GM12878 (cell line): ENCODE measurements at regions not wholly inside any gene's neighbourhood (a gene's known extent, or its start where the extent isn't known, plus 50 kb on each side); places are given as distances from the start of the nearest gene placed in this dataset.

Source experiments
- ATAC-seq: fragments of 200-7000 bp; cut with Tn5 transposase; 3 replicates; pipeline ENCODE4 v1.9.1; 2020; ENCODE audit warnings: mild to moderate bottlenecking, moderate library complexity
- BruUV-seq: library from RNA; stranded (reverse); fragments of 400-500 nt; replicated peaks from 2 replicates; lab custom pipeline; 2021; lab: Mats Ljungman, UMichigan
- CTCF ChIA-PET: fragments of 300-600 bp; sonication (Branson Sonifier 250); formaldehyde crosslinking; extraction: SDS; loops from one replicate; lab custom pipeline; 2021; ENCODE audit warnings: inconsistent platforms; lab: Yijun Ruan, JAX
- POLR2A ChIA-PET: fragments of 350-600 bp; formaldehyde crosslinking; extraction: SDS; loops from one replicate; lab custom pipeline; 2021; ENCODE audit warnings: inconsistent platforms; lab: Charles Lee
- RAD21 ChIA-PET: fragments of 300-600 bp; sonication (Branson Sonifier 250); formaldehyde crosslinking; loops from one replicate; lab custom pipeline; 2023; ENCODE audit warnings: antibody characterized with exemption; ENCODE audit not compliant: unreplicated experiment; lab: Charles Lee
- SMC1A ChIA-PET: fragments of 300-600 bp; sonication (Branson Sonifier 250); formaldehyde crosslinking; loops from one replicate; lab custom pipeline; 2023; ENCODE audit not compliant: unreplicated experiment, uncharacterized antibody; lab: Charles Lee
- DNase-seq: peaks from one replicate; pipeline ENCODE4 v3.0.0-alpha.2; 2011; ENCODE audit warnings: low read depth, low spot score
- FAIRE-seq: peaks from 3 replicates; lab custom pipeline; 2011; peaks lifted over from hg19 to GRCh38; lab: Jason Lieb, UNC
- H2AFZ ChIP-seq: 2 replicates; pipeline ENCODE4 v1.6.0; 2011; ENCODE audit warnings: low read depth, low read length, control low read depth; ENCODE audit not compliant: control insufficient read depth
- H3K27ac ChIP-seq: 2 replicates; pipeline ENCODE4 v1.5.1; 2011; ENCODE audit warnings: control low read depth; ENCODE audit not compliant: control insufficient read depth, insufficient read depth
- H3K27me3 ChIP-seq, 2 experiments: replicated peaks in 1 of 2; 2 replicates each; pipeline versions ENCODE4 v1.6.0 to v1.6.1; 2011; ENCODE audit warnings: low read length in 1 of 2; ENCODE audit not compliant: control insufficient read depth in 2 of 2, insufficient read depth in 2 of 2
- H3K36me3 ChIP-seq, 2 experiments: 2 replicates each; pipeline ENCODE4 v1.5.1; 2011; ENCODE audit warnings: low read length in 1 of 2; ENCODE audit not compliant: control insufficient read depth in 2 of 2, insufficient read depth in 2 of 2
- H3K4me1 ChIP-seq: 2 replicates; pipeline ENCODE4 v1.6.1; 2011; ENCODE audit warnings: mild to moderate bottlenecking, low read length, moderate library complexity, mixed read lengths; ENCODE audit not compliant: control insufficient read depth, insufficient read depth
- H3K4me2 ChIP-seq: 2 replicates; pipeline ENCODE4 v1.6.0; 2011; ENCODE audit warnings: control low read depth; ENCODE audit not compliant: control insufficient read depth, insufficient read depth
- H3K4me3 ChIP-seq: fragments of 200-600 bp; sonication (generic); 2 replicates; pipeline ENCODE4 v1.5.1; 2016
- H3K79me2 ChIP-seq: 2 replicates; pipeline ENCODE4 v1.6.0; 2011; ENCODE audit warnings: low read length; ENCODE audit not compliant: control insufficient read depth, insufficient read depth
- H3K9ac ChIP-seq: 2 replicates; pipeline ENCODE4 v1.8.0; 2011; ENCODE audit warnings: low read length, control low read depth, mixed read lengths; ENCODE audit not compliant: control insufficient read depth, insufficient read depth
- H3K9me3 ChIP-seq: replicated peaks from 3 replicates; pipeline ENCODE4 v1.5.1; 2011; ENCODE audit warnings: mild to moderate bottlenecking, low read length; ENCODE audit not compliant: control insufficient read depth, insufficient read depth
- H4K20me1 ChIP-seq: 2 replicates; pipeline ENCODE4 v1.6.0; 2011; ENCODE audit not compliant: control insufficient read depth, insufficient read depth
- BRCA1 ChIP-seq: IDR thresholded peaks from 2 replicates; pipeline ENCODE4 v1.6.1; 2011; ENCODE audit warnings: low read depth, low read length, improper control_type of control experiment
- CEBPB ChIP-seq, 2 experiments: fragments of 150-350 bp in 1 of 2; IDR thresholded peaks; 2 replicates each; pipeline ENCODE4 v1.6.1; 2012 to 2014; ENCODE audit warnings: low read depth in 2 of 2, low read length in 2 of 2, borderline replicate concordance in 1 of 2, inconsistent platforms in 1 of 2
- CHD1 ChIP-seq: IDR thresholded peaks from 2 replicates; pipeline ENCODE4 v1.6.1; 2012; ENCODE audit warnings: low read depth, low read length, improper control_type of control experiment
- CHD4 ChIP-seq: fragments of 200-600 bp; sonication (generic); IDR thresholded peaks from 2 replicates; pipeline ENCODE4 v1.6.1; 2016; ENCODE audit warnings: mild to moderate bottlenecking
- E2F4 ChIP-seq: IDR thresholded peaks from 2 replicates; pipeline ENCODE4 v1.6.1; 2012; ENCODE audit warnings: low read depth, low read length, improper control_type of control experiment
- LARP7 ChIP-seq: fragments of 450-650 bp; IDR thresholded peaks from 2 replicates; pipeline ENCODE4 v1.6.1; 2017; ENCODE audit warnings: mild to moderate bottlenecking
- NRF1 ChIP-seq: conservative IDR thresholded peaks from 2 replicates; pipeline ENCODE4 v1.6.1; 2011; ENCODE audit warnings: mild to moderate bottlenecking, low read depth, low read length, improper control_type of control experiment
- RELA ChIP-seq: fragments of 450-650 bp; IDR thresholded peaks from 2 replicates; pipeline ENCODE4 v1.8.0; 2014; ENCODE audit warnings: borderline replicate concordance; ENCODE audit not compliant: partially characterized antibody
- SKIL ChIP-seq: fragments of 450-650 bp; IDR thresholded peaks from 2 replicates; pipeline ENCODE4 v1.6.1; 2017; ENCODE audit warnings: mild to moderate bottlenecking, low read depth, inconsistent platforms; ENCODE audit not compliant: poor library complexity, severe bottlenecking
- SMARCA5 ChIP-seq: fragments of 450-650 bp; IDR thresholded peaks from 2 replicates; pipeline ENCODE4 v1.6.1; 2017; ENCODE audit warnings: mild to moderate bottlenecking
- TAF1 ChIP-seq: IDR thresholded peaks from 2 replicates; pipeline ENCODE4 v1.6.1; 2011; ENCODE audit warnings: mild to moderate bottlenecking, low read depth, low read length, borderline replicate concordance
- TCF7 ChIP-seq: IDR thresholded peaks from 2 replicates; pipeline ENCODE4 v1.6.1; 2014; ENCODE audit warnings: antibody characterized with exemption, borderline replicate concordance
- ZBTB11 ChIP-seq: fragments of 450-650 bp; formaldehyde crosslinking; IDR thresholded peaks from 2 replicates; pipeline ENCODE4 v1.5.0; 2022; ENCODE audit warnings: mild to moderate bottlenecking, missing genetic modification characterization
- ZNF207 ChIP-seq: fragments of 450-650 bp; IDR thresholded peaks from 2 replicates; pipeline ENCODE4 v1.6.1; 2014; ENCODE audit warnings: antibody characterized with exemption, mild to moderate bottlenecking, borderline replicate concordance
- ZNF217 ChIP-seq: fragments of 450-650 bp; IDR thresholded peaks from 2 replicates; pipeline ENCODE4 v1.6.1; 2017; ENCODE audit warnings: antibody characterized with exemption, mild to moderate bottlenecking
- ZZZ3 ChIP-seq: IDR thresholded peaks from 2 replicates; pipeline ENCODE4 v1.6.1; 2011; ENCODE audit warnings: low read depth; ENCODE audit not compliant: control insufficient read depth, insufficient read length
- whole genome bisulfite sequencing: methylation state at CpG from one replicate; pipeline ENCODE4 v1.1.6; 2016; ENCODE audit warnings: low lambda C conversion rate; ENCODE audit not compliant: insufficient replicate concordance, insufficient coverage; ENCODE audit errors: missing lambda C conversion rate; 5-methylcytosine and 5-hydroxymethylcytosine counted together
- in situ Hi-C: fragments of 300-500 bp; cut with MboI; formaldehyde crosslinking; loops from 9 replicates; pipeline ENCODE4 v1.14.3; 2018; ENCODE audit warnings: mixed read lengths
- intact Hi-C: fragments of 100-400 bp; cut with micrococcal nuclease; formaldehyde crosslinking; loops from one replicate; pipeline ENCODE4 v1.14.2; 2022; ENCODE audit not compliant: unreplicated experiment

DNA sequence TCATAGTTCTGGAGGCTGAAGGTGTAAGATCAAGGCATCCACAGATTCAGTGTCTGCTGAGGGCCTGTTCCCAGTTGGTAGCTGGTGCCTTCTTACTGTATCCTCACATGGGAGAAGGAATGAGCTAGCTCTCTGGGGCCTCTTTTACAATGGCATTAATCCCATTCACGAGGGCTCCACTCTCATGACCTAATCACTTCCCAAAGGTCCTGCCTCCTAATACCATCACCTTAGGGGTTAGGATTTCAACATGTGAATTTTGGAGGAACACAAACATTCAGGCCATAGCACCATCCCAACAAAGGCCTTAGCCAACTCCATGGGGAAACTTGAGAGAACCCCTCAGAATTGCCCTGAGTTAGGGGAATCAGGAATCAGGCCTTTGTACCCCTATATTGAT is 66.1 kb upstream of the CREB5 start (continued):
- TF ChIP-seq BRCA1 (no peak), CHD4 (no peak)

- DNase-seq (no peak), FAIRE-seq (no peak), ATAC-seq (no peak)
- TF ChIP-seq TAF1 (no peak), SMARCA5 (no peak), ZBTB11 (no peak), RELA (no peak), ZNF207 (no peak), NRF1 (no peak), CHD1 (no peak), ZZZ3 (no peak), ZNF217 (no peak), LARP7 (no peak), E2F4 (no peak), SKIL (no peak), CEBPB (IDR thresholded peaks at IDR 0.05; ENCODE audit: borderline replicate concordance in 1 of 2, low read depth in 2 of 2, low read length in 2 of 2) (no peak), TCF7 (no peak)
- Histone ChIP-seq H3K36me3 (no peaks in the 10 kb centered on the region), H3K9me3 (no peaks in the 10 kb centered on the region), H3K27me3 (peaks cover 0 to 5% of the 10 kb centered on the region in 2 experiments; a peak in 1 of 4 replicates), H3K4me3 (no peak overlapping the region), H3K4me2 (no peak overlapping the region), H3K4me1 (no peaks in the 10 kb centered on the region), H3K27ac (no peak overlapping the region), H2AFZ (no peak overlapping the region), H3K9ac (no peak overlapping the region), H4K20me1 (no peaks in the 10 kb centered on the region), H3K79me2 (no peaks in the 10 kb centered on the region)
- POLR2A ChIA-PET = no interaction called here
- CTCF ChIA-PET = interaction anchor here (1.1 kb wide), 1 partner anchor 14 kb away, joined by 3 read pairs; no protein-coding TSS in a partner anchor
- in situ Hi-C loops (no loop called here), intact Hi-C loops (no loop called here)
- SMC1A ChIA-PET = no interaction called here
- BruUV-seq = no TSS peak
- RAD21 ChIA-PET = no interaction called here
- WGBS = 38% methylated on average over 3 of the region's 3 CpGs
Observed at GRCh38 chr7:28346676-28347363, 65.5 kb upstream of the CREB5 start.
